A673 (cell line): ENCODE measurements at regions not wholly inside any gene's neighbourhood (a gene's known extent, or its start where the extent isn't known, plus 50 kb on each side); places are given as distances from the start of the nearest gene placed in this dataset.

Experiments used
- EZH2 ChIP-seq: fragments of 200-600 bp; sonication (generic); IDR thresholded peaks from 2 replicates; pipeline ENCODE4 v1.6.1; 2017; ENCODE audit warnings: borderline replicate concordance, low read depth, mild to moderate bottlenecking, mixed read lengths, antibody characterized with exemption, low read length; ENCODE audit not compliant: poor library complexity, severe bottlenecking
- TF ChIP-seq, protein P1 (sequence below): fragments of 300-800, 200-600 bp; sonication (generic); conservative IDR thresholded peaks from 2 replicates; pipeline ENCODE4 v1.5.1; 2017; ENCODE audit warnings: low read depth, mild to moderate bottlenecking, antibody characterized with exemption, low read length, moderate library complexity, mixed read lengths

DNA sequence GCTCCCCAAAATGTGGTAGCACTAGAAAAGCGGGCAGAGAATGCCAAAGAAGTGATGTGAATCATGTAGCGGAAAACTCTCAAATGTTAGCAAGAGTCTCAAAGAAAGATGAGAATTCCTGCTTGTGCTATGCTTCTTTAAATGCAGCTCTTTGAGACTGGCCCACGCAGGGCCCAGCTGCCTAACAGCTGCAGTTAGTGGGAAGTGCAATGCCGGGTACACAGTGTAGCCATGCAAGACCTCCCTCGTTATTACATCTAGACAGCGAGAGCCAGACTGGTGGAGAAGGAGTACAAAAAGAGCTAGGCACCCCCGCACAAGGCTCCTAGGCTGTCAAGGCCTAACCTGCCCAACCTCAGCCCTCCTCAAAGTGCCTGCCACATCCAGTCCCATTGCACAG, 201.7 kb upstream of the PRDM1 start:
- TF ChIP-seq, protein P1, sequence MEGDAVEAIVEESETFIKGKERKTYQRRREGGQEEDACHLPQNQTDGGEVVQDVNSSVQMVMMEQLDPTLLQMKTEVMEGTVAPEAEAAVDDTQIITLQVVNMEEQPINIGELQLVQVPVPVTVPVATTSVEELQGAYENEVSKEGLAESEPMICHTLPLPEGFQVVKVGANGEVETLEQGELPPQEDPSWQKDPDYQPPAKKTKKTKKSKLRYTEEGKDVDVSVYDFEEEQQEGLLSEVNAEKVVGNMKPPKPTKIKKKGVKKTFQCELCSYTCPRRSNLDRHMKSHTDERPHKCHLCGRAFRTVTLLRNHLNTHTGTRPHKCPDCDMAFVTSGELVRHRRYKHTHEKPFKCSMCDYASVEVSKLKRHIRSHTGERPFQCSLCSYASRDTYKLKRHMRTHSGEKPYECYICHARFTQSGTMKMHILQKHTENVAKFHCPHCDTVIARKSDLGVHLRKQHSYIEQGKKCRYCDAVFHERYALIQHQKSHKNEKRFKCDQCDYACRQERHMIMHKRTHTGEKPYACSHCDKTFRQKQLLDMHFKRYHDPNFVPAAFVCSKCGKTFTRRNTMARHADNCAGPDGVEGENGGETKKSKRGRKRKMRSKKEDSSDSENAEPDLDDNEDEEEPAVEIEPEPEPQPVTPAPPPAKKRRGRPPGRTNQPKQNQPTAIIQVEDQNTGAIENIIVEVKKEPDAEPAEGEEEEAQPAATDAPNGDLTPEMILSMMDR, result no peak
- TF ChIP-seq EZH2, result no peak
